ENCODE measurements at regions not wholly inside any gene's neighbourhood (a gene's known extent, or its start where the extent isn't known, plus 50 kb on each side); places are given as distances from the start of the nearest gene placed in this dataset.

GRCh38 chr4:156128616-156129015 is 174.9 kb upstream of the CTSO start:
- Histone ChIP-seq H3K9me3 (replicated peaks; ENCODE audit: control insufficient read depth, insufficient read depth, low read length) (no peaks in the 10 kb centered on the region), H4K20me1 (replicated peaks; ENCODE audit: control insufficient read depth, extremely low read depth, insufficient read depth, low read length) (no peaks in the 10 kb centered on the region), H3K27ac (ENCODE audit: insufficient read depth, low read depth, low read length) (no peak overlapping the region), H3K4me1 (ENCODE audit: control insufficient read depth, extremely low read depth, insufficient read depth, low read length) (no peaks in the 10 kb centered on the region), H3K27me3 (ENCODE audit: control insufficient read depth in 2 of 2, insufficient read depth in 2 of 2, low read length in 2 of 2) (no peaks in the 10 kb centered on the region), H3K4me2 (ENCODE audit: insufficient read depth, low read length) (no peak overlapping the region), H3K9ac (replicated peaks; ENCODE audit: extremely low read depth, insufficient read depth, low read length) (no peak overlapping the region), H3K4me3 (replicated peaks in 1 of 3; ENCODE audit: insufficient read depth in 1 of 3, low read depth in 1 of 3, low read length in 3 of 3) (no peak overlapping the region), H2AFZ (ENCODE audit: low read depth, low read length) (no peak overlapping the region), H3K79me2 (ENCODE audit: control insufficient read depth, insufficient read depth, low read length) (no peaks in the 10 kb centered on the region), H3K36me3 (ENCODE audit: control insufficient read depth in 2 of 2, extremely low read depth in 1 of 2, insufficient read depth in 2 of 2, low read length in 2 of 2) (no peaks in the 10 kb centered on the region), H3K9me1 (replicated peaks; ENCODE audit: control insufficient read depth, extremely low read depth, insufficient read depth, low read length) (no peaks in the 10 kb centered on the region)
- dilution Hi-C loops (cut with MboI; ENCODE audit: extremely low pct_ligation_motif_present, low sequenced_read_pairs), result no loop called here
- FAIRE-seq (no peak), DNase-seq (ENCODE audit: low read depth, low spot score) (no peak)
- intact Hi-C loops (cut with micrococcal nuclease), result no loop called here
- no TSS peak for BruUV-seq (replicated peaks)
- ChIA-PET CTCF (no interaction called here), POLR2A (no interaction called here)
- TF ChIP-seq POLR2A (IDR thresholded peaks at IDR 0.05; ENCODE audit: low read depth, low read length) (no peak), MAX (IDR thresholded peaks at IDR 0.05; ENCODE audit: insufficient read depth, insufficient read length) (no peak), EZH2 (IDR thresholded peaks at IDR 0.05; ENCODE audit: borderline replicate concordance, low read depth, low read length, severe bottlenecking) (no peak), MYC (IDR thresholded peaks at IDR 0.05; ENCODE audit: low read depth, low read length) (no peak), FOS (IDR thresholded peaks at IDR 0.05; ENCODE audit: borderline replicate concordance, insufficient read depth, low read length) (no peak), POLR2AphosphoS5 (IDR thresholded peaks at IDR 0.05; ENCODE audit: insufficient read depth, low read depth, low read length) (no peak), CTCF (IDR thresholded peaks at IDR 0.05; ENCODE audit: extremely low read depth in 1 of 2, insufficient read depth in 1 of 2, low read depth in 1 of 2, low read length in 2 of 2) (no peak), JUN (IDR thresholded peaks at IDR 0.05; ENCODE audit: borderline replicate concordance, insufficient read depth, insufficient read length, low read depth) (no peak), GATA2 (IDR thresholded peaks at IDR 0.05; ENCODE audit: insufficient read depth, insufficient read length, low read depth, low read length) (no peak)

All from endothelial cell of umbilical vein (primary cell).